ENCODE measurements at regions not wholly inside any gene's neighbourhood (a gene's known extent, or its start where the extent isn't known, plus 50 kb on each side); places are given as distances from the start of the nearest gene placed in this dataset.

- no peaks in the 10 kb centered on the region for H3K27me3 ChIP-seq (replicated peaks)
- no peak overlapping the region for H3K4me3 ChIP-seq
- peaks cover 33% of the 10 kb centered on the region for H3K4me1 ChIP-seq (replicated peaks)
- H3K36me3 ChIP-seq: no peaks in the 10 kb centered on the region
- peak overlapping the region; percentile 81 for H3K27ac ChIP-seq
- H3K9me3 ChIP-seq (replicated peaks): no peaks in the 10 kb centered on the region
- DNase-seq (ENCODE audit: low read depth in 1 of 2, low spot score in 2 of 2): peak; percentile 64 to 66
Observed at GRCh38 chr3:126261037-126261436, 80.7 kb upstream of the ALDH1L1 start.

GRCh38 chr3:126259411-126260391 lies 79.3 kb upstream of the ALDH1L1 start:
- Histone ChIP-seq H3K27ac (no peak overlapping the region), H3K4me1 (replicated peaks) (peaks cover 37% of the 10 kb centered on the region), H3K36me3 (no peaks in the 10 kb centered on the region), H3K9me3 (replicated peaks) (no peaks in the 10 kb centered on the region), H3K27me3 (replicated peaks) (no peaks in the 10 kb centered on the region), H3K4me3 (no peak overlapping the region)
- no peak for DNase-seq (ENCODE audit: low read depth in 1 of 2, low spot score in 2 of 2)

- H3K27ac ChIP-seq: no peak overlapping the region
- H3K36me3 ChIP-seq: no peaks in the 10 kb centered on the region
- H3K27me3 ChIP-seq (replicated peaks): no peaks in the 10 kb centered on the region
- DNase-seq (ENCODE audit: low read depth in 1 of 2, low spot score in 2 of 2): peak in 1 of 2 experiments; percentile 25
- H3K9me3 ChIP-seq (replicated peaks): no peaks in the 10 kb centered on the region
- H3K4me1 ChIP-seq (replicated peaks): peaks cover 37% of the 10 kb centered on the region
- no peak overlapping the region for H3K4me3 ChIP-seq
Observed at GRCh38 chr3:126258670-126259069, 78.3 kb upstream of the ALDH1L1 start.

- Histone ChIP-seq H3K4me3 (no peak overlapping the region), H3K4me1 (replicated peaks) (peaks cover 37% of the 10 kb centered on the region), H3K27me3 (replicated peaks) (no peaks in the 10 kb centered on the region), H3K9me3 (replicated peaks) (no peaks in the 10 kb centered on the region), H3K27ac (no peak overlapping the region), H3K36me3 (no peaks in the 10 kb centered on the region)
- no peak for DNase-seq (ENCODE audit: low read depth in 1 of 2, low spot score in 2 of 2)
Observed at GRCh38 chr3:126257984-126258383, 77.6 kb upstream of the ALDH1L1 start.

GRCh38 chr3:126257174-126257573 lies 76.8 kb upstream of the ALDH1L1 start:
- H3K27ac ChIP-seq: no peak overlapping the region
- no peaks in the 10 kb centered on the region for H3K9me3 ChIP-seq (replicated peaks)
- H3K36me3 ChIP-seq: no peaks in the 10 kb centered on the region
- peaks cover 37% of the 10 kb centered on the region for H3K4me1 ChIP-seq (replicated peaks)
- no peaks in the 10 kb centered on the region for H3K27me3 ChIP-seq (replicated peaks)
- H3K4me3 ChIP-seq: no peak overlapping the region
- DNase-seq (ENCODE audit: low read depth in 1 of 2, low spot score in 2 of 2): no peak

- H3K4me1 ChIP-seq (replicated peaks): peaks cover 34% of the 10 kb centered on the region
- DNase-seq (ENCODE audit: low read depth in 1 of 2, low spot score in 2 of 2): peak; percentile 70 to 81
- no peaks in the 10 kb centered on the region for H3K9me3 ChIP-seq (replicated peaks)
- H3K36me3 ChIP-seq: no peaks in the 10 kb centered on the region
- no peak overlapping the region for H3K4me3 ChIP-seq
- H3K27me3 ChIP-seq (replicated peaks): no peaks in the 10 kb centered on the region
- H3K27ac ChIP-seq: peak overlapping the region; percentile 39; the same call in 1 of the 2 replicates
Observed at GRCh38 chr3:126256251-126256650, 75.9 kb upstream of the ALDH1L1 start.

- Histone ChIP-seq H3K27me3 (replicated peaks) (no peaks in the 10 kb centered on the region), H3K4me3 (no peak overlapping the region), H3K9me3 (replicated peaks) (no peaks in the 10 kb centered on the region), H3K36me3 (no peaks in the 10 kb centered on the region), H3K4me1 (replicated peaks) (peaks cover 14% of the 10 kb centered on the region), H3K27ac (no peak overlapping the region)
- no peak for DNase-seq (ENCODE audit: low read depth in 1 of 2, low spot score in 2 of 2)
Observed at GRCh38 chr3:126253072-126253471, 72.7 kb upstream of the ALDH1L1 start.

GRCh38 chr3:126252373-126252772 lies 72.0 kb upstream of the ALDH1L1 start:
- Histone ChIP-seq H3K4me3 (no peak overlapping the region), H3K27me3 (replicated peaks) (no peaks in the 10 kb centered on the region), H3K36me3 (no peaks in the 10 kb centered on the region), H3K4me1 (replicated peaks) (peaks cover 14% of the 10 kb centered on the region), H3K27ac (no peak overlapping the region), H3K9me3 (replicated peaks) (no peaks in the 10 kb centered on the region)
- DNase-seq (ENCODE audit: low read depth in 1 of 2, low spot score in 2 of 2): no peak

- Histone ChIP-seq H3K27ac (no peak overlapping the region), H3K27me3 (replicated peaks) (no peaks in the 10 kb centered on the region), H3K9me3 (replicated peaks) (no peaks in the 10 kb centered on the region), H3K4me1 (replicated peaks) (no peaks in the 10 kb centered on the region), H3K36me3 (no peaks in the 10 kb centered on the region), H3K4me3 (no peak overlapping the region)
- no peak for DNase-seq (ENCODE audit: low read depth in 1 of 2, low spot score in 2 of 2)
Observed at GRCh38 chr3:126245811-126246727, 65.7 kb upstream of the ALDH1L1 start.
